SH-SY5Y (cell line): ENCODE measurements at regions not wholly inside any gene's neighbourhood (a gene's known extent, or its start where the extent isn't known, plus 50 kb on each side); places are given as distances from the start of the nearest gene placed in this dataset.

Experiments
- GATA2 ChIP-seq: IDR thresholded peaks from 2 replicates; pipeline ENCODE4 v1.6.1; 2011; ENCODE audit warnings: mild to moderate bottlenecking, low read depth, low read length
- GATA3 ChIP-seq: IDR thresholded peaks from 2 replicates; pipeline ENCODE4 v1.6.1; 2011; ENCODE audit warnings: low read depth, mild to moderate bottlenecking, low read length, moderate library complexity

- TF ChIP-seq GATA2 (no peak), GATA3 (no peak)
These were observed 205.4 kb upstream of the NTM start for GRCh38 chr11:131165036-131165435.
